DMS79 (cell line): ENCODE measurements at regions not wholly inside any gene's neighbourhood (a gene's known extent, or its start where the extent isn't known, plus 50 kb on each side); places are given as distances from the start of the nearest gene placed in this dataset.

Experiments
- DNase-seq: peaks from one replicate; lab custom pipeline; 2025; lab: John Stamatoyannopoulos, UW

DNA sequence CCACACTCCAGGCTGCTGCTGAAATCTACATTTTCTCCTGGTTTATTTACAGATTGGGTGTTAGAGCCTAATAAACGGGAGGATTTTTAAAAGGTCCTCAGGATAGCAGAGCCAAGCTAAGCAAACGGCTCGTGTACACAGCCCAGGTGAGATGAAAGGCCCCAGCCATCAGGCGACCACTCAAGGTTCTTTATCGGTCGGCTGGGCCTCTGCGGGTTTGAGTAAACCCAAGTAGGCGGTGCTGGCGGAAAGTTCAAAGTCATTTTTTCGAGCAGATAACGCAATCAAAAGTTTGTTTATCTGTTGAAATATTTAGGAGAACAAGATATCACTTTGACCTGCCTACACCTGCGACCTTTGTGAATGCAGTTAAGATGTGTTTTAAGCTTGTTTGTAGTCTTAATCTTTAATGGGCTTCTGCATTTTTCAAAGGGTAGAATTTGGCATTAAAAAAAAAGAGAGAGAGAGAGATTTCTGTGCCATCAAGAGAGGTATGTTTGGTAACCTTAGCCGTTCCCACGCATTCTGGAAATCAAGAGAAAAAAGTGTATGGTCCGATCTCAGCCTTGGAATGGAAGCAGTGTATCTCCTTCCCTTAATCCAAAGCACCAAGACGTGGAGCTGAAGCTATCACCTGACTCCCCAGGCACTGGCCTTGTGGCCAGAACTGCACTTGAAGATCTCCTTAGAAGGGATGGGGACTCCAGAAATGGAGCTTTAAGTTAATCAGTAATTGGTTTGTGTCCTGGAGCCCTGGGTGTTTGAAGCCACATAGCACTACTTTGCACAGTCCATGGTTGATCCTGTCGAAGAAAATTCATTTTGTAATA lies 301.7 kb upstream of the IRX5 start:
- DNase-seq: no peak

- DNase-seq: no peak
These were observed 303.0 kb upstream of the IRX5 start for GRCh38 chr16:54627616-54628015.

DNA sequence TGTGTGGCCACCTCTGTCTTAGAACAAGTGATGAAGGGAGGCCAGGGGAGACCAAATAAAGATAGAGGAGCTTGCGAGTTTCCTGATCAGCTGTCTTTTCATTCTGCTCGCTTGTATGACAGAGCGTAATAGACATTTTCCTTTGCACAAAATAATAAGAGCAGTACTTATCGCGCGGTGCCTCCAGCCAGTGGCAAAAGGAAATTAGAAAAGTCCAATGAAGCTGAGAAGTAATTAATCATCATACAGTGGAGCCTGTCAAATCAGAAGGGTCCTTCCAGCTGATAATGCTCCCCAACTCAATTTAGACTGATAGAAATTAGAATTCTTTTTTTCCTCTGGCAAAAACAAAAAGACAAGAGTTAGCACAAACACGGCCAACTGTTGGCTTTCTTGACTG lies 307.0 kb upstream of the IRX5 start:
- DNase-seq: no peak

- no peak for DNase-seq
These were observed 310.5 kb upstream of the IRX5 start for GRCh38 chr16:54620197-54620596.

- DNase-seq: no peak
These were observed 314.1 kb upstream of the IRX5 start for GRCh38 chr16:54616610-54617009.

GRCh38 chr16:54605536-54606066 lies 319.0 kb upstream of the IRX3 start:
- no peak for DNase-seq

- DNase-seq: no peak
These were observed 316.1 kb upstream of the IRX3 start for GRCh38 chr16:54602666-54603065.

- no peak for DNase-seq
These were observed 310.6 kb upstream of the IRX3 start for GRCh38 chr16:54597222-54597621.

GRCh38 chr16:54595621-54596020 lies 309.0 kb upstream of the IRX3 start:
- no peak for DNase-seq

GRCh38 chr16:54594601-54595391 lies 308.2 kb upstream of the IRX3 start:
- DNase-seq: no peak

- DNase-seq: no peak
These were observed 305.2 kb upstream of the IRX3 start for GRCh38 chr16:54591816-54592246.

DNA sequence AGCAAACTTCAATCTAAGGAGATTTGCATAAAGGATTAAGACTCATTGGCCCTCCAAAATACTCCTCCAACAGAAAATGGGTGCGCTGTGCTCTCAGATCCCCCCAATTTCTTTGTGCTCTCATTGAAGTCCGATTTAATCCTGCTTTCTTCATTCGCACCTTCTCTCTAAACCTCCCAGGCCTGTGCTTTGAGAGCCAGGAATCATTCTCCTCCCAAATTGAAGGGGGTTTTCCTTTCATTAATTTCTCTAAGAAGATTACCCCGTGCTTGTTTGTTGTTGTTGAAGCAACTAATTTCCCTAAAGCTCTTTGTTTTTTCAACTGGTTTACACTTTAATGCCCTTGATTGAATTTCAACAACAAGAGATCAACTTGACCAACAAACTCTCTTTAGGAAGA lies 304.2 kb upstream of the IRX3 start:
- DNase-seq: no peak

GRCh38 chr16:54589326-54589725 lies 302.7 kb upstream of the IRX3 start:
- no peak for DNase-seq

DNA sequence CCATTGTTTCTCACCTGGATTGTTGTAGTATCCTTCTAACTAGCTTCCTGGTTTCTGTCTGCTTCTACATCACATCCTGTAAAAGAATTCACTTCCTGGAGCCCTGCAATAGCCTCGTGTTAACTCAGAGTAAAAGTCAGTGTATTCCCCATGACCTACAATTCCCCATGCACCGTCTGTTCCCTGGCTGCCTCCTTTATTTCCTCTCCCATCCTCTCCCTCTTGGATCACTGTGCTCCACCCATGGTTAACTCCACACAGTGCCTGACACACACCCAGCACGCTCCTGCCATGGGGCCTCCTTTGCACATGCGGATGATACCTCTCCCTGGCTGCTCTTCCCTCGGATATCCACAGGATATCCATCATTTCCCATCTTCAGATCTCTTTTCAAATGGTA lies 301.4 kb upstream of the IRX3 start:
- no peak for DNase-seq

DNA sequence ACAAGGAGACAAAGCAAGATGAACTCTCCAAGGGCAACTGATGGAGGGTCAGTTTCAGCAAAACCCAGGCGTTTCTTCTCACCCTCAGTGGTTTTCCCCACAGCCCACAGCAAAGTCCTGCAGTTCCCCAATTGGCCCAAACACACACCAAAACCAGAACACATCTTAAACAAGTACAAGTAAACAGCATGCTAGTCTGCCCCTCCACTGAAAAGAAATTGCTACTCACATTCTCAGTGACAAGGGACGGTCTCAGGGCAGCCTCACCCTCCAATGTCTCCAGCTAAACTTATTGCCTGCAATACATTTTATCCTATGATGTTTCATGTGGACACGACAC lies 300.6 kb upstream of the IRX3 start:
- no peak for DNase-seq

- DNase-seq: no peak
These were observed 300.0 kb upstream of the IRX3 start for GRCh38 chr16:54586474-54587175.

GRCh38 chr16:54585998-54586340 lies 299.4 kb upstream of the IRX3 start:
- DNase-seq: no peak

DNA sequence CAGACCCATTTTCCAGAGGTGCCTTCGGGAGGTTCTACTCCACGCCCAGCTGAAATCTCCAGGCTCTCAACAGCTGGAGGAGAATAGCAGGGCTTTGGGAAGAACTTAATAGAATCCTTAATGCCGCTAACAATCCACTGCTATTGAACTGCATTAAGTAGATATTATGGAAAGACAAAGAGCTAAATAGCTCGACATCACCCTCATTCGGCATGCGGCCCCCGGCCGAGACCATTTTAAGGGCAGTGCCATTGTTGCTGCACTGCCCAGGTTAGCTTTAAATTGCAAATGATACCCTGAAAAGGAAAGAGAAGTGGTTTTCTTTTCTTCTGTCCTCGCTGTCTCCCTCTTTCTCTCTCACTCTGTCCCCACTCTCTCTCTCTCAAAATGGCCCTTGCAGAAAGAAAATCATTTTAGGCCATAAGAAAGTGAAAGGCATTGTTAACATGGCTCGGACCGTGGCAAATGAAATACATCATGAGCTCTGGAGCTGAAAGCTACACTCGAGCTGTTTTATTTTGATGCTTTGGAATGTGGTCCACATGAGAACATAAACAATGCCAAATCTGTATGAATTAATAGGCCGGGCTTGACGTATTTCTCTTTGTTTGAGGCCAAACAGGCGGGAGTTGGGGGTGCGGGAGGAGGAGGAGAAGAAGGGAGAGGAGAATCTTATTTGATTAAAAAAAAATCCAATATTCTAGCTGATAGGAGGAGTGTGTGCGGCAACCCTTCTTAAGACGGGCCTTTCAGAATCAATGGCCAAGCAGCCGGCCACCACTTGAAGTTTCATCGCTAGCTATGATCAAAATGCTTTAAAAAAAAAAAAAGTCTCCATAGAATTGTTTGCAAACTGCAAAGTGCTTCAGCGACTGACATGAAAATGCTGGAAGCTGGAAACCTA lies 298.8 kb upstream of the IRX3 start:
- DNase-seq: no peak

DNA sequence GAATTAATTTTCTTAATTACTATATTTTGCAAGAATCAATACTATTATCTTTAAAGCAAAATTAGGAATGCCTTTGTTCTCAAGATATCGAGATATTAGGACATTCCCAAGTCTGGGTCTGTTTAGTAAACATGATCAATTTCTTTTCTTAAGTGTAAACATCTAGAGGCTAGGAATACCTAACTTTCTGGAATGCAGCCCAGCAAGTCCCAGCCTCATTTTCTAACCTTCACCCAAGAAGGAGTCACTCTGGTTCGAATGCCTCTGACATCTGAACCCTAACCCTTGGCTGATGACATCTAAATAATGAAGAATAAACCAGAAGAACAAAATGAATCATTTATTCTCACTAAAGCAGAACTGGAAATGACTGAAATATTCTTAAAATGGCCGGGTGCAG lies 297.5 kb upstream of the IRX3 start:
- no peak for DNase-seq

- no peak for DNase-seq
These were observed 296.2 kb upstream of the IRX3 start for GRCh38 chr16:54582631-54583250.

GRCh38 chr16:54579106-54579728 lies 292.6 kb upstream of the IRX3 start:
- no peak for DNase-seq
